ENCODE measurements at regions not wholly inside any gene's neighbourhood (a gene's known extent, or its start where the extent isn't known, plus 50 kb on each side); places are given as distances from the start of the nearest gene placed in this dataset.

- no peak overlapping the region for H3K4me3 ChIP-seq
- peaks cover 5% of the 10 kb centered on the region for H3K4me1 Mint-ChIP-seq
- DNase-seq (ENCODE audit: low spot score), result no peak
- H3K4me3 Mint-ChIP-seq, result no peak overlapping the region
- no peak overlapping the region for H2AFZ ChIP-seq (replicated peaks)
- H3K27ac Mint-ChIP-seq, result no peak overlapping the region
- no peak for TF ChIP-seq EZH2phosphoT487 (IDR thresholded peaks at IDR 0.05)
- H4K20me1 ChIP-seq (ENCODE audit: low read depth), result no peaks in the 10 kb centered on the region
- H3K27me3 ChIP-seq, result no peaks in the 10 kb centered on the region
- H3K9me3 ChIP-seq (ENCODE audit: low read depth), result no peaks in the 10 kb centered on the region
- no peaks in the 10 kb centered on the region for H3K27me3 Mint-ChIP-seq (ENCODE audit: insufficient read depth, low read depth)
- H3K9ac ChIP-seq, result no peak overlapping the region
- no peak overlapping the region for H3K27ac ChIP-seq
- peaks cover 8% of the 10 kb centered on the region for H3K9me3 Mint-ChIP-seq
- H3K79me2 ChIP-seq (ENCODE audit: low read depth), result no peaks in the 10 kb centered on the region
- H3K4me1 ChIP-seq, result no peaks in the 10 kb centered on the region
- no peaks in the 10 kb centered on the region for H3F3A ChIP-seq (ENCODE audit: low read depth)
- H3K4me2 ChIP-seq, result no peak overlapping the region
- no peaks in the 10 kb centered on the region for H3K36me3 ChIP-seq
- no peaks in the 10 kb centered on the region for H3K36me3 Mint-ChIP-seq
Measured at GRCh38 chr14:48373981-48374380, 698.6 kb upstream of the MDGA2 start.

GRCh38 chr14:48350971-48351370, 675.6 kb upstream of the MDGA2 start:
- TF ChIP-seq EZH2 (IDR thresholded peaks at IDR 0.05) (no peak), EZH2phosphoT487 (IDR thresholded peaks at IDR 0.05) (no peak), CTCF (IDR thresholded peaks at IDR 0.05) (no peak)
- Mint-ChIP-seq H3K27ac (no peak overlapping the region), H3K36me3 (no peaks in the 10 kb centered on the region), H3K4me3 (no peak overlapping the region), H3K27me3 (ENCODE audit: insufficient read depth, low read depth) (no peaks in the 10 kb centered on the region), H3K4me1 (no peaks in the 10 kb centered on the region), H3K9me3 (no peaks in the 10 kb centered on the region)
- Histone ChIP-seq H2AFZ (replicated peaks) (no peak overlapping the region), H3K79me2 (ENCODE audit: low read depth) (no peaks in the 10 kb centered on the region), H3F3A (ENCODE audit: low read depth) (no peaks in the 10 kb centered on the region), H3K4me3 (no peak overlapping the region), H3K9me3 (ENCODE audit: low read depth) (no peaks in the 10 kb centered on the region), H3K27me3 (no peaks in the 10 kb centered on the region), H3K4me2 (no peak overlapping the region), H3K4me1 (no peaks in the 10 kb centered on the region), H4K20me1 (ENCODE audit: low read depth) (no peaks in the 10 kb centered on the region), H3K27ac (no peak overlapping the region), H3K9ac (no peak overlapping the region), H3K36me3 (no peaks in the 10 kb centered on the region)
- DNase-seq (ENCODE audit: low spot score), result no peak

GRCh38 chr14:48349689-48350088, 674.3 kb upstream of the MDGA2 start:
- no peak for TF ChIP-seq CTCF (IDR thresholded peaks at IDR 0.05)
- TF ChIP-seq EZH2phosphoT487 (IDR thresholded peaks at IDR 0.05), result no peak
- Histone ChIP-seq H3K79me2 (ENCODE audit: low read depth) (no peaks in the 10 kb centered on the region), H3K4me3 (no peak overlapping the region), H4K20me1 (ENCODE audit: low read depth) (no peaks in the 10 kb centered on the region), H3K9ac (no peak overlapping the region), H2AFZ (replicated peaks) (no peak overlapping the region), H3K4me1 (no peaks in the 10 kb centered on the region), H3K27me3 (no peaks in the 10 kb centered on the region), H3K9me3 (ENCODE audit: low read depth) (no peaks in the 10 kb centered on the region), H3K27ac (no peak overlapping the region), H3K36me3 (no peaks in the 10 kb centered on the region), H3K4me2 (no peak overlapping the region), H3F3A (ENCODE audit: low read depth) (no peaks in the 10 kb centered on the region)
- Mint-ChIP-seq H3K9me3 (no peaks in the 10 kb centered on the region), H3K4me1 (no peaks in the 10 kb centered on the region), H3K4me3 (no peak overlapping the region), H3K36me3 (no peaks in the 10 kb centered on the region), H3K27me3 (ENCODE audit: insufficient read depth, low read depth) (no peaks in the 10 kb centered on the region), H3K27ac (no peak overlapping the region)
- DNase-seq (ENCODE audit: low spot score), result no peak

- no peak overlapping the region for H3K27ac Mint-ChIP-seq
- H3K9me3 Mint-ChIP-seq, result peaks cover 4% of the 10 kb centered on the region
- no peak for DNase-seq (ENCODE audit: low spot score)
- no peaks in the 10 kb centered on the region for H4K20me1 ChIP-seq (ENCODE audit: low read depth)
- H2AFZ ChIP-seq (replicated peaks), result no peak overlapping the region
- no peaks in the 10 kb centered on the region for H3K9me3 ChIP-seq (ENCODE audit: low read depth)
- no peaks in the 10 kb centered on the region for H3K4me1 ChIP-seq
- H3K36me3 ChIP-seq, result no peaks in the 10 kb centered on the region
- no peaks in the 10 kb centered on the region for H3K36me3 Mint-ChIP-seq
- no peaks in the 10 kb centered on the region for H3K27me3 ChIP-seq
- no peak overlapping the region for H3K4me3 ChIP-seq
- H3K27me3 Mint-ChIP-seq (ENCODE audit: insufficient read depth, low read depth), result no peaks in the 10 kb centered on the region
- no peak for TF ChIP-seq EZH2phosphoT487 (IDR thresholded peaks at IDR 0.05)
- no peak for TF ChIP-seq CTCF (IDR thresholded peaks at IDR 0.05)
- no peak for TF ChIP-seq EZH2 (IDR thresholded peaks at IDR 0.05)
- H3K4me3 Mint-ChIP-seq, result no peak overlapping the region
- no peak overlapping the region for H3K9ac ChIP-seq
- H3K27ac ChIP-seq, result no peak overlapping the region
- H3K4me2 ChIP-seq, result no peak overlapping the region
- H3K4me1 Mint-ChIP-seq, result no peaks in the 10 kb centered on the region
- no peaks in the 10 kb centered on the region for H3K79me2 ChIP-seq (ENCODE audit: low read depth)
- H3F3A ChIP-seq (ENCODE audit: low read depth), result no peaks in the 10 kb centered on the region
Measured at GRCh38 chr14:48341069-48341468, 665.7 kb upstream of the MDGA2 start.

All from neural progenitor cell (in vitro differentiated cells).